Mesenchymal stem cell (in vitro differentiated cells and primary cell): ENCODE measurements at regions not wholly inside any gene's neighbourhood (a gene's known extent, or its start where the extent isn't known, plus 50 kb on each side); places are given as distances from the start of the nearest gene placed in this dataset.

Experiments
- DNase-seq: peaks from one replicate; pipeline ENCODE4 v3.0.0-alpha.2; 2013
- H2AFZ ChIP-seq: one replicate; pipeline ENCODE4 v1.6.1; 2013; ENCODE audit warnings: low read depth, mild to moderate bottlenecking, control low read depth, inconsistent platforms, low read length, moderate library complexity
- H2AK5ac ChIP-seq: 2 replicates; pipeline ENCODE4 v1.6.1; 2013; ENCODE audit warnings: low read length, moderate library complexity, mild to moderate bottlenecking, inconsistent platforms; ENCODE audit not compliant: severe bottlenecking
- H2BK120ac ChIP-seq: one replicate; pipeline ENCODE4 v1.6.1; 2013; ENCODE audit warnings: low read depth, mild to moderate bottlenecking, inconsistent platforms, low read length, moderate library complexity
- H2BK12ac ChIP-seq, 2 experiments: one replicate each; pipeline ENCODE4 v1.6.1; 2013; ENCODE audit warnings: inconsistent platforms in 2 of 2, low read length in 2 of 2, mild to moderate bottlenecking in 2 of 2, moderate library complexity in 2 of 2, control low read depth in 1 of 2
- H2BK15ac ChIP-seq: one replicate; pipeline ENCODE4 v1.6.1; 2013; ENCODE audit warnings: mild to moderate bottlenecking, low read depth, inconsistent platforms; ENCODE audit not compliant: poor library complexity, severe bottlenecking
- H2BK5ac ChIP-seq: 2 replicates; pipeline ENCODE4 v1.6.1; 2013; ENCODE audit warnings: low read depth, mild to moderate bottlenecking, low read length, control low read depth, inconsistent platforms; ENCODE audit not compliant: poor library complexity, severe bottlenecking
- H3K14ac ChIP-seq, 2 experiments: one replicate each; pipeline ENCODE4 v1.6.1; 2013; ENCODE audit warnings: inconsistent platforms in 2 of 2, low read length in 2 of 2, control low read depth in 1 of 2, mild to moderate bottlenecking in 1 of 2, moderate library complexity in 1 of 2
- H3K18ac ChIP-seq, 2 experiments: one replicate each; pipeline ENCODE4 v1.6.1; 2013; ENCODE audit warnings: inconsistent platforms in 2 of 2, low read length in 2 of 2, control low read depth in 1 of 2, low read depth in 1 of 2, mild to moderate bottlenecking in 1 of 2
- H3K23ac ChIP-seq, 2 experiments: one replicate each; pipeline ENCODE4 v1.6.1; 2013; ENCODE audit warnings: inconsistent platforms in 2 of 2, low read length in 2 of 2, mild to moderate bottlenecking in 2 of 2, moderate library complexity in 2 of 2, control low read depth in 1 of 2
- H3K27ac ChIP-seq: 2 replicates; pipeline ENCODE4 v1.5.1; 2013; ENCODE audit warnings: mild to moderate bottlenecking, moderate library complexity, low read length, control low read depth, inconsistent platforms; ENCODE audit not compliant: poor library complexity, severe bottlenecking
- H3K27me3 ChIP-seq, 2 experiments: 2 replicates each; pipeline versions ENCODE4 v1.6.1 to v1.7.0; 2013; ENCODE audit warnings: low read length in 2 of 2, mild to moderate bottlenecking in 2 of 2, moderate library complexity in 2 of 2, control low read depth in 1 of 2, inconsistent platforms in 1 of 2; ENCODE audit not compliant: control insufficient read depth in 1 of 2, insufficient read depth in 1 of 2
- H3K36me3 ChIP-seq, 2 experiments: 2 replicates each; pipeline versions ENCODE4 v1.6.1 to v1.7.0; 2013; ENCODE audit warnings: low read length in 2 of 2, control low read depth in 1 of 2, inconsistent platforms in 1 of 2, low read depth in 1 of 2, mild to moderate bottlenecking in 1 of 2; ENCODE audit not compliant: insufficient read depth in 2 of 2, control insufficient read depth in 1 of 2
- H3K4ac ChIP-seq, 2 experiments: one replicate each; pipeline ENCODE4 v1.6.1; 2013; ENCODE audit warnings: inconsistent platforms in 2 of 2, low read length in 2 of 2, mild to moderate bottlenecking in 2 of 2, moderate library complexity in 2 of 2, control low read depth in 1 of 2, low read depth in 1 of 2
- H3K4me1 ChIP-seq: 2 replicates; pipeline ENCODE4 v1.6.1; 2013; ENCODE audit warnings: low read depth, low read length, control low read depth; ENCODE audit not compliant: control insufficient read depth, insufficient read depth
- H3K4me2 ChIP-seq: 2 replicates; pipeline ENCODE4 v1.6.1; 2013; ENCODE audit warnings: low read length, mild to moderate bottlenecking, inconsistent platforms; ENCODE audit not compliant: poor library complexity, severe bottlenecking
- H3K4me3 ChIP-seq, 2 experiments: 2 replicates each; pipeline versions ENCODE4 v1.5.1 to v1.7.0; 2013; ENCODE audit warnings: low read length in 2 of 2, mild to moderate bottlenecking in 2 of 2, control low read depth in 1 of 2, low read depth in 1 of 2; ENCODE audit not compliant: insufficient read depth in 1 of 2
- H3K79me1 ChIP-seq: replicated peaks from 2 replicates; pipeline ENCODE4 v1.6.1; 2013; ENCODE audit warnings: mild to moderate bottlenecking, control low read depth, low read length, inconsistent platforms; ENCODE audit not compliant: poor library complexity, severe bottlenecking
- H3K9ac ChIP-seq: 2 replicates; pipeline ENCODE4 v1.7.0; 2013; ENCODE audit warnings: mild to moderate bottlenecking, low read length, moderate library complexity
- H3K9me3 ChIP-seq: 2 replicates; pipeline ENCODE4 v1.7.0; 2013; ENCODE audit warnings: mild to moderate bottlenecking, low read length; ENCODE audit not compliant: control insufficient read depth
- H4K8ac ChIP-seq: one replicate; pipeline ENCODE4 v1.6.1; 2013; ENCODE audit warnings: inconsistent platforms, mild to moderate bottlenecking, low read length, moderate library complexity
- H4K91ac ChIP-seq: one replicate; pipeline ENCODE4 v1.6.1; 2013; ENCODE audit warnings: mild to moderate bottlenecking, low read length, inconsistent platforms
- WGBS: methylation state at CpG from one replicate; pipeline ENCODE4 v1.1.7; 2013; ENCODE audit warnings: mixed read lengths; 5-methylcytosine and 5-hydroxymethylcytosine counted together

DNA sequence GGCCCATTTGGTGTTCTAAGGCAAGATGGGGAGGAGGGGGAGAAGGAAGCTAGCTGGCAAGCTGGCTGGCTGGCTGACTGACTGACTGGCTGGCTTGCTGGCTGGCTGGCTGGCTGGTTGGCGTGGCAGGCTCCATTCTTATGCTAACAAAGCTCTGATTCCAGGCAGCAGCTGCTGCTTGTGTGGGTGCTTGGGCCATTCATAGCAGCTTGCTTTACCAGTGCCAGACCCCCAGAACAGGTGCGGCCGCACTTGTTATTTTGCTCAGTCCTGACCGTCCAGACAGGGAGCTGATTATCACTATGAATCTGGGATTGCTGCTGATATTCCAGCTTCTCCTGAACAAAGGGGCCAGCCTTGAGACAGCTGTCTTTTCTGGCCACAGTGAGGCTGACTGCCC is 131.2 kb upstream of the PAK3 start:
- Histone ChIP-seq H3K4me3 (no peak overlapping the region), H3K18ac (no peak overlapping the region), H3K9ac (no peak overlapping the region), H2BK120ac (no peak overlapping the region), H3K27me3 (peaks cover 0 to 28% of the 10 kb centered on the region in 2 experiments), H2BK12ac (no peak overlapping the region), H3K9me3 (no peaks in the 10 kb centered on the region), H3K23ac (no peak overlapping the region), H3K14ac (no peak overlapping the region), H3K27ac (no peak overlapping the region), H2AFZ (no peak overlapping the region), H3K36me3 (no peaks in the 10 kb centered on the region), H4K8ac (no peak overlapping the region), H2BK15ac (no peak overlapping the region), H3K4me1 (no peaks in the 10 kb centered on the region), H2BK5ac (no peak overlapping the region), H4K91ac (no peak overlapping the region), H2AK5ac (no peak overlapping the region), H3K4ac (no peak overlapping the region), H3K79me1 (no peaks in the 10 kb centered on the region), H3K4me2 (no peak overlapping the region)
- WGBS: 44% methylated on average over 4 of the region's 4 CpGs
- DNase-seq: no peak

DNA sequence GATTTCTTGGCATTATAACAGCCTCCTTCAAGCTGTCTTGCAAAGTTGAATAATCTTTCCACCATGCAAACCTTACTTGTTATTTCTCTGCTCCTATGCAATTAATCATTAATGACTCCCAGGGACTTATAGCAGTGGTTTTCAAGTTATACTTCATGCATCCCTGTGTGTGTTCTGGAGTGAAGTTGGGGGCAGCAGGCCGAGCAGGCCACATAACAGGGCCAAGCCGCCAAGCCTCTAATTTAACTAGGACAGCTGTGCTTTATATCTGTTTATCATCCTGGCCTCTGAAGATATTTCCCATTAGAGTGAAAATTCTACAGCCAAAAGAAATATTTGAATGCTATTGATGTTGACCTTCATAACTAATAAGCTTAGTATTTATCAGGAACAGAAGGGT is 133.5 kb upstream of the PAK3 start:
- H3K23ac ChIP-seq: no peak overlapping the region
- no peak overlapping the region for H3K14ac ChIP-seq
- no peak overlapping the region for H2BK120ac ChIP-seq
- no peak overlapping the region for H4K8ac ChIP-seq
- no peak overlapping the region for H3K9ac ChIP-seq
- no peak overlapping the region for H3K4me3 ChIP-seq
- H2AK5ac ChIP-seq: no peak overlapping the region
- no peaks in the 10 kb centered on the region for H3K36me3 ChIP-seq
- H3K18ac ChIP-seq: no peak overlapping the region
- H2BK15ac ChIP-seq: no peak overlapping the region
- H3K9me3 ChIP-seq: no peaks in the 10 kb centered on the region
- H3K4me1 ChIP-seq: no peaks in the 10 kb centered on the region
- no peak overlapping the region for H3K27ac ChIP-seq
- peaks cover 0 to 37% of the 10 kb centered on the region in 2 experiments for H3K27me3 ChIP-seq
- H2AFZ ChIP-seq: no peak overlapping the region
- H3K4me2 ChIP-seq: no peak overlapping the region
- DNase-seq: no peak
- WGBS: no CpG with 5 or more reads among the region's 2 CpGs
- no peak overlapping the region for H4K91ac ChIP-seq
- no peak overlapping the region for H2BK5ac ChIP-seq
- H3K79me1 ChIP-seq: no peaks in the 10 kb centered on the region
- no peak overlapping the region for H2BK12ac ChIP-seq
- no peak overlapping the region for H3K4ac ChIP-seq

DNA sequence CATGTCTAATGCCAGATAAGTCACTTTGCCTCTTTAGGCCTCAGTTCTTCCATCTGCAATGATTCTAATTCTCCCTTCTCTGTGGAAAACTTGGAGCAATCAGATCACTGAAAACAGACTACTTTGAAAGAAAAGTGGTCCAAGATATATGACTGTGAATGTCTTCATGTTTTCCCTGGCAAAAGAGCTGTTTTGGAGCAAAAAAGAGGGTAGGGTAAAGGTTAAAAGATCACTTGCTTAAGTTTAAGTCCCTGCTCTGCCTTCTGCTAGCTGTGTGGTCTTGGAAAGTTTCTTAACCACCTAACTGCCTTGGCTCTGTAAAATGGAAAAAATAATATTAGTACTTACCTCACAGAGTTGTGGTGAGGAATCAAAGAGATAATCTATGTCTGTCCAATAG is 140.3 kb upstream of the PAK3 start:
- no peaks in the 10 kb centered on the region for H3K9me3 ChIP-seq
- H3K79me1 ChIP-seq: no peaks in the 10 kb centered on the region
- H3K4ac ChIP-seq: no peak overlapping the region
- no peak overlapping the region for H4K91ac ChIP-seq
- H3K27me3 ChIP-seq: peaks cover 0 to 54% of the 10 kb centered on the region in 2 experiments
- H2AFZ ChIP-seq: no peak overlapping the region
- no peak overlapping the region for H2BK120ac ChIP-seq
- H3K18ac ChIP-seq: no peak overlapping the region
- no peak overlapping the region for H2BK12ac ChIP-seq
- no peak overlapping the region for H2BK5ac ChIP-seq
- no peak overlapping the region for H2AK5ac ChIP-seq
- H4K8ac ChIP-seq: no peak overlapping the region
- no peaks in the 10 kb centered on the region for H3K36me3 ChIP-seq
- H3K23ac ChIP-seq: no peak overlapping the region
- H2BK15ac ChIP-seq: no peak overlapping the region
- no peak overlapping the region for H3K4me2 ChIP-seq
- no peak overlapping the region for H3K4me3 ChIP-seq
- H3K9ac ChIP-seq: no peak overlapping the region
- H3K14ac ChIP-seq: no peak overlapping the region
- DNase-seq: no peak
- no peaks in the 10 kb centered on the region for H3K4me1 ChIP-seq
- H3K27ac ChIP-seq: no peak overlapping the region

DNA sequence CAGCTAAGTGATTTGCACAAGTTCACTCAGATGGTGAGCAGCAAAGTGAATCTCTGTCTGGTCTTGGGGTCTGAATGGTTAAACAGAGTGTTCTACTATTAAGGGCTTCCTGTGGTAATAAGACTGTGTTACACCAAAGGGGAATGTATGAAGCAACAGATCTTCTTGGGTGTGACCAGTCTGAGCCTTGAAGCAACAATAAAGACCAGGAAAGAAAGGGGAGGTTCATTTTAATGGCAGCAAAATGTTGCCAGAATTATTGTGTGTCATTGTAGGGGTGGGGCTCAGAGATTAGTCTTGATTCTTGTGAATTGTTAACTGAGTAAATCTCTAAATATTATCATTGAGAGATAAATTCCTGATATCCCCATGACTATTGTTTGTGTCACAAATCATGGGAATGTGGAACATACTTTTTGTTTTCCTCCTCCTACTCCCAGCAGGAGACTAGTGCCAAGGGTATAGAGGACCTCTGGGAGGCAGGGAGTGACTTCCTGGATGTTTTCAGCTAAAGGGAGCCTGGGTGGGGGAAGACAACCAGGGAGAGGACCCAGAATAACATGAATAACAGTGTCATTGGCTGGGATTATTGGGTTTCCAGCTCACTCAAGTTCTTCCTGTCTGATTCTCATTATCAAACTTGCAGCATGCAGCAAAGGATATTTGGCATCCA is 141.4 kb upstream of the PAK3 start:
- no peak overlapping the region for H2BK15ac ChIP-seq
- no peaks in the 10 kb centered on the region for H3K4me1 ChIP-seq
- no peak overlapping the region for H2BK12ac ChIP-seq
- no peak overlapping the region for H3K4me2 ChIP-seq
- peaks cover 0 to 54% of the 10 kb centered on the region in 2 experiments for H3K27me3 ChIP-seq
- no peaks in the 10 kb centered on the region for H3K9me3 ChIP-seq
- H4K8ac ChIP-seq: no peak overlapping the region
- no peak overlapping the region for H2BK5ac ChIP-seq
- no peak overlapping the region for H2AFZ ChIP-seq
- no peaks in the 10 kb centered on the region for H3K79me1 ChIP-seq
- no peak for DNase-seq
- H3K18ac ChIP-seq: no peak overlapping the region
- H3K9ac ChIP-seq: no peak overlapping the region
- H3K36me3 ChIP-seq: no peaks in the 10 kb centered on the region
- no peak overlapping the region for H3K14ac ChIP-seq
- no peak overlapping the region for H3K23ac ChIP-seq
- no peak overlapping the region for H3K27ac ChIP-seq
- no peak overlapping the region for H2BK120ac ChIP-seq
- no peak overlapping the region for H3K4me3 ChIP-seq
- H2AK5ac ChIP-seq: no peak overlapping the region
- H4K91ac ChIP-seq: no peak overlapping the region
- H3K4ac ChIP-seq: no peak overlapping the region
